ENCODE measurements at regions not wholly inside any gene's neighbourhood (a gene's known extent, or its start where the extent isn't known, plus 50 kb on each side); places are given as distances from the start of the nearest gene placed in this dataset.

DNA sequence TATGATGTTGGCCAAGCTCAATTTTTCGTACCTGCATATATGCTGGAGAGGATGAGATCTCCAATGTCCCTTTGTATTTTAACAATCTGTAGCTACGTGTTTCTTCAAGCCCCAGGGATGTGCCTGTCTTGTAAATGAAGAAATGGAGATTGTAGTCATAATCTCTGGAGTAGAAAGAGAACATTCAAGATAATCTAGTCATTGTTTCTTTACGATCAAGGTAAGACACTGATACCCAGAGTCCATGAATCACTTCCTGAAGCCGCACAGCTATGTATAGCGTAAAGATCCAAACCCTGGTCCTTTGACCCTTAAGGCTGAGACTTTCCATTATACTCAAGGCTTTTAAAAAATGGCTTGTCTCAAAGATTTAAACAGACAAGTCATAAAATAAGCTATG lies 205.5 kb downstream of the HS3ST3B1 start:
- no peak overlapping the region for H3K4me2 ChIP-seq (replicated peaks; ENCODE audit: extremely low read depth, low read length, poor library complexity, severe bottlenecking)
- no peak for DNase-seq
- no peaks in the 10 kb centered on the region for H3K79me2 ChIP-seq (ENCODE audit: insufficient read depth, low read length)
- intact Hi-C loops (cut with micrococcal nuclease): no loop called here
- Mint-ChIP-seq H3K4me1 (no peaks in the 10 kb centered on the region), H3K9me3 (peaks cover 2 to 23% (median 6%) of the 10 kb centered on the region in 7 donors), H3K36me3 (no peaks in the 10 kb centered on the region), H3K27ac (no peak overlapping the region), H3K4me3 (no peak overlapping the region), H3K27me3 (ENCODE audit: low read depth in 3 of 3) (peaks cover 0 to 1% (median 0%) of the 10 kb centered on the region in 3 donors)
- no peak overlapping the region for H3K9ac ChIP-seq (ENCODE audit: insufficient read depth, low read length, poor library complexity, severe bottlenecking)
- H3K4me3 ChIP-seq (replicated peaks in 1 of 3; ENCODE audit: low read depth in 2 of 3, low read length in 3 of 3): no peak overlapping the region
- H3K36me3 ChIP-seq (replicated peaks in 1 of 2; ENCODE audit: control insufficient read depth in 1 of 2, insufficient read depth in 2 of 2, low read length in 2 of 2): no peaks in the 10 kb centered on the region
- no peak overlapping the region for H3K27ac ChIP-seq (ENCODE audit: low read depth in 1 of 2, low read length in 2 of 2)
- H3K9me3 ChIP-seq (replicated peaks in 1 of 2; ENCODE audit: control insufficient read depth in 1 of 2, insufficient read depth in 1 of 2, low read length in 2 of 2): peaks cover 0 to 6% of the 10 kb centered on the region in 2 donors
- TF ChIP-seq, protein P1, sequence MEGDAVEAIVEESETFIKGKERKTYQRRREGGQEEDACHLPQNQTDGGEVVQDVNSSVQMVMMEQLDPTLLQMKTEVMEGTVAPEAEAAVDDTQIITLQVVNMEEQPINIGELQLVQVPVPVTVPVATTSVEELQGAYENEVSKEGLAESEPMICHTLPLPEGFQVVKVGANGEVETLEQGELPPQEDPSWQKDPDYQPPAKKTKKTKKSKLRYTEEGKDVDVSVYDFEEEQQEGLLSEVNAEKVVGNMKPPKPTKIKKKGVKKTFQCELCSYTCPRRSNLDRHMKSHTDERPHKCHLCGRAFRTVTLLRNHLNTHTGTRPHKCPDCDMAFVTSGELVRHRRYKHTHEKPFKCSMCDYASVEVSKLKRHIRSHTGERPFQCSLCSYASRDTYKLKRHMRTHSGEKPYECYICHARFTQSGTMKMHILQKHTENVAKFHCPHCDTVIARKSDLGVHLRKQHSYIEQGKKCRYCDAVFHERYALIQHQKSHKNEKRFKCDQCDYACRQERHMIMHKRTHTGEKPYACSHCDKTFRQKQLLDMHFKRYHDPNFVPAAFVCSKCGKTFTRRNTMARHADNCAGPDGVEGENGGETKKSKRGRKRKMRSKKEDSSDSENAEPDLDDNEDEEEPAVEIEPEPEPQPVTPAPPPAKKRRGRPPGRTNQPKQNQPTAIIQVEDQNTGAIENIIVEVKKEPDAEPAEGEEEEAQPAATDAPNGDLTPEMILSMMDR (IDR thresholded peaks at IDR 0.05): no peak
- H3K27me3 ChIP-seq (ENCODE audit: control insufficient read depth in 2 of 2, insufficient read depth in 2 of 2, low read length in 2 of 2): no peaks in the 10 kb centered on the region
- H2AFZ ChIP-seq (ENCODE audit: insufficient read depth, low read depth, low read length, poor library complexity, severe bottlenecking): no peak overlapping the region
- H3K4me1 ChIP-seq (ENCODE audit: control insufficient read depth in 1 of 2, insufficient read depth in 2 of 2, low read length in 2 of 2): no peaks in the 10 kb centered on the region
- H4K20me1 ChIP-seq (ENCODE audit: insufficient read depth, low read length): no peaks in the 10 kb centered on the region
- 96% methylated on average over 4 of the region's 5 CpGs for WGBS (ENCODE audit: insufficient coverage)

DNA sequence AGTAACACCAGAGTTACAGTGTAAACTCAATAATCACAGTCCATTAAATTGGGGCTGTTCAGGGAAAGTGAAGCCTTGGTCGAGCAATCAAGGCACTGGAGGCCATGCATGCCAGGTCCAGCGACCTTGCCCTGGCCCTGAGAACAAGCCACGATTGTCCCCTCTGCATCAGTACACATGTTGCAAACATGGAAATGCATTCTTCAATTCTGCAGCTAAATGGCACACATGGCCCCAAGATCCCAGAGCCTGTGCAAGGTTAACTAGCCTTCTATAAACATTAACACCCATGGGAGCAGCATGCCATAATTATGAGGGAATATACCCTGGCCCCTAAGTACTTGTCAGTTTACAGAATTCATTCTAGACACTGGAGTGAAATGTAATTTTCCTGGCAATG lies 204.7 kb downstream of the HS3ST3B1 start:
- H3K4me3 ChIP-seq (replicated peaks in 1 of 3; ENCODE audit: low read depth in 2 of 3, low read length in 3 of 3): no peak overlapping the region
- TF ChIP-seq, protein P1 (IDR thresholded peaks at IDR 0.05): no peak
- H3K27ac Mint-ChIP-seq: no peak overlapping the region
- H4K20me1 ChIP-seq (ENCODE audit: insufficient read depth, low read length): no peaks in the 10 kb centered on the region
- peaks cover 0 to 6% of the 10 kb centered on the region in 2 donors for H3K9me3 ChIP-seq (replicated peaks in 1 of 2; ENCODE audit: control insufficient read depth in 1 of 2, insufficient read depth in 1 of 2, low read length in 2 of 2)
- 100% methylated on average over 3 of the region's 3 CpGs for WGBS (ENCODE audit: insufficient coverage)
- no peaks in the 10 kb centered on the region for H3K36me3 Mint-ChIP-seq
- no peaks in the 10 kb centered on the region for H3K4me1 ChIP-seq (ENCODE audit: control insufficient read depth in 1 of 2, insufficient read depth in 2 of 2, low read length in 2 of 2)
- H3K4me2 ChIP-seq (replicated peaks; ENCODE audit: extremely low read depth, low read length, poor library complexity, severe bottlenecking): no peak overlapping the region
- no peak overlapping the region for H2AFZ ChIP-seq (ENCODE audit: insufficient read depth, low read depth, low read length, poor library complexity, severe bottlenecking)
- no peak for DNase-seq
- intact Hi-C loops (cut with micrococcal nuclease): no loop called here
- peaks cover 2 to 23% (median 6%) of the 10 kb centered on the region in 7 donors for H3K9me3 Mint-ChIP-seq
- H3K36me3 ChIP-seq (replicated peaks in 1 of 2; ENCODE audit: control insufficient read depth in 1 of 2, insufficient read depth in 2 of 2, low read length in 2 of 2): no peaks in the 10 kb centered on the region
- no peaks in the 10 kb centered on the region for H3K79me2 ChIP-seq (ENCODE audit: insufficient read depth, low read length)
- H3K9ac ChIP-seq (ENCODE audit: insufficient read depth, low read length, poor library complexity, severe bottlenecking): no peak overlapping the region
- no peaks in the 10 kb centered on the region for H3K4me1 Mint-ChIP-seq
- H3K27me3 Mint-ChIP-seq (ENCODE audit: low read depth in 3 of 3): peaks cover 0 to 1% (median 0%) of the 10 kb centered on the region in 3 donors
- no peak overlapping the region for H3K4me3 Mint-ChIP-seq
- H3K27ac ChIP-seq (ENCODE audit: low read depth in 1 of 2, low read length in 2 of 2): no peak overlapping the region
- no peaks in the 10 kb centered on the region for H3K27me3 ChIP-seq (ENCODE audit: control insufficient read depth in 2 of 2, insufficient read depth in 2 of 2, low read length in 2 of 2)
